SU-DHL-6 (cell line): ENCODE measurements at regions not wholly inside any gene's neighbourhood (a gene's known extent, or its start where the extent isn't known, plus 50 kb on each side); places are given as distances from the start of the nearest gene placed in this dataset.

Source experiments
- H2AFZ ChIP-seq: fragments of 200-600 bp; sonication (generic); 2 replicates; pipeline ENCODE4 v1.6.1; 2014; ENCODE audit warnings: low read depth, mild to moderate bottlenecking, moderate library complexity, mixed read lengths, antibody characterized with exemption, low read length; ENCODE audit not compliant: severe bottlenecking
- H3F3A ChIP-seq: fragments of 200-600 bp; shearing (Covaris generic); 2 replicates; pipeline ENCODE4 v1.6.0; 2016; ENCODE audit warnings: antibody characterized with exemption, mild to moderate bottlenecking; ENCODE audit not compliant: insufficient read depth
- H3K27ac ChIP-seq: fragments of 200-600 bp; sonication (generic); 2 replicates; pipeline ENCODE4 v1.5.1; 2016; ENCODE audit warnings: low read depth, mild to moderate bottlenecking, low read length, moderate library complexity, mixed read lengths
- H3K27me3 ChIP-seq: fragments of 200-600 bp; sonication (generic), shearing (Covaris generic); 2 replicates; pipeline ENCODE4 v1.6.0; 2014; ENCODE audit warnings: mild to moderate bottlenecking, low read length
- H3K36me3 ChIP-seq: fragments of 200-600 bp; sonication (generic); 2 replicates; pipeline ENCODE4 v1.6.1; 2014; ENCODE audit warnings: mild to moderate bottlenecking, low read length, mixed read lengths
- H3K4me2 ChIP-seq: fragments of 300-600, 200-600 bp; shearing (Covaris generic), sonication (generic); 2 replicates; pipeline ENCODE4 v1.6.0; 2014; ENCODE audit warnings: low read length, low read depth, mild to moderate bottlenecking; ENCODE audit not compliant: poor library complexity, severe bottlenecking
- H3K4me3 ChIP-seq: fragments of 200-600 bp; sonication (generic); 2 replicates; pipeline ENCODE4 v1.5.1; 2014; ENCODE audit warnings: antibody characterized with exemption, low read length, mild to moderate bottlenecking, mixed read lengths; ENCODE audit not compliant: insufficient read depth, poor library complexity, severe bottlenecking
- H3K79me2 ChIP-seq: fragments of 200-600 bp; sonication (generic); 2 replicates; pipeline ENCODE4 v1.6.1; 2014; ENCODE audit warnings: mild to moderate bottlenecking, low read length, moderate library complexity; ENCODE audit not compliant: insufficient read depth
- H3K9ac ChIP-seq: fragments of 200-600 bp; sonication (generic); 2 replicates; pipeline ENCODE4 v1.7.0; 2014; ENCODE audit warnings: mild to moderate bottlenecking, low read length
- H3K9me2 ChIP-seq: fragments of 200-600 bp; sonication (generic); replicated peaks from 2 replicates; pipeline ENCODE4 v1.6.1; 2014; ENCODE audit warnings: low read length; ENCODE audit not compliant: insufficient read depth
- H3K9me3 ChIP-seq: fragments of 200-600 bp; sonication (generic); 2 replicates; pipeline ENCODE4 v1.6.1; 2014; ENCODE audit warnings: low read length, mixed read lengths; ENCODE audit not compliant: insufficient read depth
- H4K20me1 ChIP-seq: fragments of 200-600 bp; sonication (generic); 2 replicates; pipeline ENCODE4 v1.6.1; 2014; ENCODE audit warnings: low read depth, mild to moderate bottlenecking, antibody characterized with exemption, low read length, moderate library complexity, mixed read lengths
- EZH2phosphoT487 ChIP-seq: fragments of 200-600 bp; sonication (generic), shearing (Covaris generic); conservative IDR thresholded peaks from 2 replicates; pipeline ENCODE4 v1.6.1; 2018; ENCODE audit warnings: mild to moderate bottlenecking, antibody characterized with exemption, low read length, moderate library complexity, mixed read lengths
- TF ChIP-seq, protein P1 (sequence below): fragments of 200-600 bp; sonication (generic); IDR thresholded peaks from one replicate; pipeline ENCODE4 v1.5.1; 2017; ENCODE audit warnings: antibody characterized with exemption, mild to moderate bottlenecking, low read length, moderate library complexity; ENCODE audit not compliant: insufficient read depth, poor library complexity, severe bottlenecking

DNA sequence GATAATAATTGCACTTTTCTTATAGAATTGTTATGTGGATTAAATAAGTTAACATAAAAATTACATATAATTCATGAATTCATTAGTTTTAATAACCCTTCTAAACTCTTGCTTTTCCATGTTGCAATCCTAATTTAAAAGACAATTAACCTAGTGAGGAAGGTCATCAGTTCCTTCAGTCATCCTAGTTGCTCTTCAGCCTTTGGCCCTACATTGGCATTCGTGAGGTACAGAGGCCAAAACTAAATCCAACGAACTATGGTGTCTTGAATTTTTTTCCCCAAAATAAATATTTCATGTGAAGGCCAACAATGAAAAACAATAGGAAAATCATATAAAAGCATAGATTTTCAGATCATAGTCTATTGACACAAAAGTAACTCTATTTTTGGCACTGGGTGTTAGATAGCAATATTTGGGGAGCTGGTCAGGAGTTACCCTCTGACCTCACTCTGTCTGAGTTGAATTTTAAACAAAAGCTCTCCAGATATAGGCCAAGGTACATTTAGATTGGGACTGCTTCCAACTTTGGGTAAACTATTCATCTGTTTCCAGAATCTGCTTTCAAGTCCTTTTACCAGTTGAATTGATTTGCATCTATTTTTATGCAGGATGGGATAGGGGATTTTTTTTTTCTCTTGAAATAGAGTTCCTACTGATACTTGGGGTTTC, 104.5 kb downstream of the SEM1 start:
- H3K79me2 ChIP-seq: no peaks in the 10 kb centered on the region
- H3K27ac ChIP-seq: no peak overlapping the region
- H2AFZ ChIP-seq: no peak overlapping the region
- H4K20me1 ChIP-seq: no peaks in the 10 kb centered on the region
- no peaks in the 10 kb centered on the region for H3K27me3 ChIP-seq
- no peak overlapping the region for H3K4me2 ChIP-seq
- no peak overlapping the region for H3K4me3 ChIP-seq
- no peaks in the 10 kb centered on the region for H3F3A ChIP-seq
- no peak for TF ChIP-seq EZH2phosphoT487
- TF ChIP-seq, protein P1, sequence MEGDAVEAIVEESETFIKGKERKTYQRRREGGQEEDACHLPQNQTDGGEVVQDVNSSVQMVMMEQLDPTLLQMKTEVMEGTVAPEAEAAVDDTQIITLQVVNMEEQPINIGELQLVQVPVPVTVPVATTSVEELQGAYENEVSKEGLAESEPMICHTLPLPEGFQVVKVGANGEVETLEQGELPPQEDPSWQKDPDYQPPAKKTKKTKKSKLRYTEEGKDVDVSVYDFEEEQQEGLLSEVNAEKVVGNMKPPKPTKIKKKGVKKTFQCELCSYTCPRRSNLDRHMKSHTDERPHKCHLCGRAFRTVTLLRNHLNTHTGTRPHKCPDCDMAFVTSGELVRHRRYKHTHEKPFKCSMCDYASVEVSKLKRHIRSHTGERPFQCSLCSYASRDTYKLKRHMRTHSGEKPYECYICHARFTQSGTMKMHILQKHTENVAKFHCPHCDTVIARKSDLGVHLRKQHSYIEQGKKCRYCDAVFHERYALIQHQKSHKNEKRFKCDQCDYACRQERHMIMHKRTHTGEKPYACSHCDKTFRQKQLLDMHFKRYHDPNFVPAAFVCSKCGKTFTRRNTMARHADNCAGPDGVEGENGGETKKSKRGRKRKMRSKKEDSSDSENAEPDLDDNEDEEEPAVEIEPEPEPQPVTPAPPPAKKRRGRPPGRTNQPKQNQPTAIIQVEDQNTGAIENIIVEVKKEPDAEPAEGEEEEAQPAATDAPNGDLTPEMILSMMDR: no peak
- no peak overlapping the region for H3K9ac ChIP-seq
- no peaks in the 10 kb centered on the region for H3K9me3 ChIP-seq
- no peaks in the 10 kb centered on the region for H3K36me3 ChIP-seq
- H3K9me2 ChIP-seq: no peaks in the 10 kb centered on the region

DNA sequence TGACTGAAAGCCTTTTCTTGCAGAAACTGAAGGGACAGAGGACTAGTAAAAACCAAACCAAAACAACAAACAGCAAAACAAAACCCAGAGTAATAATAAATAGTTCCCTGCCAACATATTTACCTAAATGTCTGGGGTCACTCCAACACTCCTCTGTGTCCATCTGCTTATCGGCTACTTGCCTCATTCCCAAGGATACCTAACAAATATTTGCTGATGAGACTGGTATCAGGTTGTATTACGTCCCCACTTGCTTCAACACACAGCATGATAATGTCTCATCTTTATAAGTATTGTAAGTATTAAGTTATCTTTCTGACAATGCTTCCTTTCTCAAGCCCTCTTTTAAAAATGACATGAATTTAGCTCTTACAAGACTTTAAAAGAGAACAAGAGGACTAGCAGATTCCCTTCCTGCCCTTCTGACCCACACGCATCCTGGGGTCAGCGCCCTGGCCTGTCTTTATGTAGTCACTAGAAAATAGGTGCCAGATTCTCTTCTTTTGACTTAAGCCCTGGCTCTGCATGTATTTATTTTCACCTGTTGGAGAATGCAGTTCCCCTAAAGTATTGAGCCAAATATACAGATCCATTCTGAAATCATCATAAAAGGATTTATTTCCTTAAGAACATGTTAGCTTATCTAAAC, 110.2 kb downstream of the SEM1 start:
- H3K4me3 ChIP-seq: no peak overlapping the region
- H3K36me3 ChIP-seq: no peaks in the 10 kb centered on the region
- no peaks in the 10 kb centered on the region for H3K9me2 ChIP-seq
- no peaks in the 10 kb centered on the region for H4K20me1 ChIP-seq
- no peaks in the 10 kb centered on the region for H3F3A ChIP-seq
- no peak overlapping the region for H3K4me2 ChIP-seq
- no peak overlapping the region for H2AFZ ChIP-seq
- H3K27ac ChIP-seq: no peak overlapping the region
- TF ChIP-seq, protein P1: no peak
- no peak for TF ChIP-seq EZH2phosphoT487
- no peak overlapping the region for H3K9ac ChIP-seq
- no peaks in the 10 kb centered on the region for H3K9me3 ChIP-seq
- no peaks in the 10 kb centered on the region for H3K27me3 ChIP-seq
- H3K79me2 ChIP-seq: no peaks in the 10 kb centered on the region

DNA sequence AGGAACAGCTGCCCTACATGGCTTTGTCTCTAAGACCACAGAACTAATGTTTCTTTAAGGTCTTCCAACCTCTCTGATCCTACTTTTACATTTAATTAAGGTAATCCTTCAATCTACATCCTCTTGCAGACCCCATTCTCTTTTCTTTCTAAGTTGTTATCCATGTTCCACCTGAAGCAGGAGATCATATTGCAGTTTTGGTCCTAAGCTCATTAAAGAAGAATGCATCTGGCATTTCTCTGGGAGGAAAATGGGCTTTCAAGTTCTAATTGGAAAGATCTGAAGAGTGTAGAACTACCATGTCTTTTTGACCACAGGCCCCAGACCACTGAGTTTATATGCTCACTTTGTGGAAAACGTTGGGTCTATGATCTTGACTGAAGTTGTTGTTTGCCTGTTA, 111.2 kb downstream of the SEM1 start:
- Histone ChIP-seq H3K4me2 (no peak overlapping the region), H3K36me3 (no peaks in the 10 kb centered on the region), H3K27ac (no peak overlapping the region), H3K27me3 (no peaks in the 10 kb centered on the region), H2AFZ (no peak overlapping the region), H3K4me3 (no peak overlapping the region), H3K79me2 (no peaks in the 10 kb centered on the region), H3F3A (no peaks in the 10 kb centered on the region), H4K20me1 (no peaks in the 10 kb centered on the region), H3K9me3 (no peaks in the 10 kb centered on the region), H3K9me2 (no peaks in the 10 kb centered on the region), H3K9ac (no peak overlapping the region)
- TF ChIP-seq, protein P1: no peak
- no peak for TF ChIP-seq EZH2phosphoT487
